SIG-M5 (cell line): ENCODE measurements at regions not wholly inside any gene's neighbourhood (a gene's known extent, or its start where the extent isn't known, plus 50 kb on each side); places are given as distances from the start of the nearest gene placed in this dataset.

Experiments used
- DNase-seq: peaks from one replicate; lab custom pipeline; 2025; lab: John Stamatoyannopoulos, UW

- DNase-seq = no peak
Measured at GRCh38 chr2:181188605-181189004, 208.2 kb downstream of the UBE2E3 start.

GRCh38 chr2:181189951-181190350, 209.5 kb downstream of the UBE2E3 start:
- no peak for DNase-seq

GRCh38 chr2:181190711-181191110, 210.3 kb downstream of the UBE2E3 start:
- DNase-seq = no peak

GRCh38 chr2:181193550-181193949, 213.1 kb downstream of the UBE2E3 start:
- no peak for DNase-seq

- no peak for DNase-seq
Measured at GRCh38 chr2:181196401-181196800, 216.0 kb downstream of the UBE2E3 start.

GRCh38 chr2:181197140-181197760, 216.8 kb downstream of the UBE2E3 start:
- DNase-seq = no peak

- DNase-seq = no peak
Measured at GRCh38 chr2:181198183-181198864, 217.9 kb downstream of the UBE2E3 start.

GRCh38 chr2:181203412-181203811, 223.0 kb downstream of the UBE2E3 start:
- DNase-seq = no peak

- DNase-seq = no peak
Measured at GRCh38 chr2:181203916-181204315, 223.5 kb downstream of the UBE2E3 start.

- no peak for DNase-seq
Measured at GRCh38 chr2:181218401-181218821, 238.0 kb downstream of the UBE2E3 start.

GRCh38 chr2:181223234-181223633, 234.0 kb upstream of the ITGA4 start:
- no peak for DNase-seq

- no peak for DNase-seq
Measured at GRCh38 chr2:181224866-181225265, 232.3 kb upstream of the ITGA4 start.

- DNase-seq = no peak
Measured at GRCh38 chr2:181228661-181229060, 228.5 kb upstream of the ITGA4 start.

GRCh38 chr2:181231151-181231550, 226.0 kb upstream of the ITGA4 start:
- DNase-seq = no peak

GRCh38 chr2:181231886-181232621, 225.1 kb upstream of the ITGA4 start:
- DNase-seq = no peak

- DNase-seq = no peak
Measured at GRCh38 chr2:181234487-181234891, 222.7 kb upstream of the ITGA4 start.

- DNase-seq = no peak
Measured at GRCh38 chr2:181235011-181235410, 222.2 kb upstream of the ITGA4 start.

GRCh38 chr2:181235683-181236459, 221.3 kb upstream of the ITGA4 start:
- DNase-seq = no peak

- DNase-seq = no peak
Measured at GRCh38 chr2:181239201-181239799, 217.9 kb upstream of the ITGA4 start.

GRCh38 chr2:181240844-181241243, 216.3 kb upstream of the ITGA4 start:
- DNase-seq = no peak

- DNase-seq = no peak
Measured at GRCh38 chr2:181241366-181241765, 215.8 kb upstream of the ITGA4 start.

- no peak for DNase-seq
Measured at GRCh38 chr2:181241797-181242196, 215.4 kb upstream of the ITGA4 start.
